ENCODE measurements at regions not wholly inside any gene's neighbourhood (a gene's known extent, or its start where the extent isn't known, plus 50 kb on each side); places are given as distances from the start of the nearest gene placed in this dataset.

- TF ChIP-seq, protein P1, sequence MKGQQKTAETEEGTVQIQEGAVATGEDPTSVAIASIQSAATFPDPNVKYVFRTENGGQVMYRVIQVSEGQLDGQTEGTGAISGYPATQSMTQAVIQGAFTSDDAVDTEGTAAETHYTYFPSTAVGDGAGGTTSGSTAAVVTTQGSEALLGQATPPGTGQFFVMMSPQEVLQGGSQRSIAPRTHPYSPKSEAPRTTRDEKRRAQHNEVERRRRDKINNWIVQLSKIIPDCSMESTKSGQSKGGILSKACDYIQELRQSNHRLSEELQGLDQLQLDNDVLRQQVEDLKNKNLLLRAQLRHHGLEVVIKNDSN (IDR thresholded peaks at IDR 0.05): no peak
- TF ChIP-seq EGR1 (IDR thresholded peaks at IDR 0.05): no peak
Observed at GRCh38 chr1:82478916-82479315, 678.2 kb downstream of the ADGRL2 start.

GRCh38 chr1:82472489-82473131 is 671.9 kb downstream of the ADGRL2 start:
- TF ChIP-seq NFIC (IDR thresholded peaks at IDR 0.05) (no peak), CEBPB (IDR thresholded peaks at IDR 0.05) (no peak), YY1 (IDR thresholded peaks at IDR 0.05; ENCODE audit: low read depth) (no peak), REST (IDR thresholded peaks at IDR 0.05; ENCODE audit: low read depth) (no peak), MAX (IDR thresholded peaks at IDR 0.05) (no peak), ZBTB7A (IDR thresholded peaks at IDR 0.05; ENCODE audit: low read depth) (no peak), TCF12 (IDR thresholded peaks at IDR 0.05; ENCODE audit: low read depth) (no peak), TAF1 (IDR thresholded peaks at IDR 0.05; ENCODE audit: low read depth) (no peak), RAD21 (IDR thresholded peaks at IDR 0.05; ENCODE audit: low read depth) (no peak), TEAD4 (IDR thresholded peaks at IDR 0.05) (no peak), EP300 (IDR thresholded peaks at IDR 0.05; ENCODE audit: borderline replicate concordance) (no peak), FOXM1 (IDR thresholded peaks at IDR 0.05; ENCODE audit: borderline replicate concordance, low read depth) (no peak), CREB1 (IDR thresholded peaks at IDR 0.05; ENCODE audit: low read depth) (no peak), EGR1 (IDR thresholded peaks at IDR 0.05) (no peak)

DNA sequence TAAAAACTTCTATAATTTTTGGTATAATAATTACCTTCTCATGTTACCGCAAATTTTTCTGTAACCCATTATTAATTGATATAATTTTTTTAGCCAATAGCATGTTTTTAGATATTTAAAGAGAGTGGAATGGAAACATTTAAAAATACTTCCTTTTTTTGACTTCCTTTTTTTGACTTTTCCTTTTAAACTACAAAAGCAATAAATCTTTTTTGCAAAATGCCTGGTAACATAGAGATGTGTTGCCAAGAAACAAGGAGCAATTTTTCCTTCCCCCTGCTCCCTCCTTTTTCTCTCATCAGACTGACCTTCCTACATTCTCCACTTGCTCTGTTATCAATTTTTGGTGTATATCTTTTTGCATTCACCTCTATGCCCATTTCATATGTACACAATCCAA is 666.2 kb downstream of the ADGRL2 start:
- TF ChIP-seq TEAD4 (IDR thresholded peaks at IDR 0.05) (no peak), TAF1 (IDR thresholded peaks at IDR 0.05; ENCODE audit: low read depth) (no peak), EGR1 (IDR thresholded peaks at IDR 0.05) (no peak), TCF12 (IDR thresholded peaks at IDR 0.05; ENCODE audit: low read depth) (no peak), CREB1 (IDR thresholded peaks at IDR 0.05; ENCODE audit: low read depth) (no peak), NFIC (IDR thresholded peaks at IDR 0.05) (no peak), FOXM1 (IDR thresholded peaks at IDR 0.05; ENCODE audit: borderline replicate concordance, low read depth) (no peak), RAD21 (IDR thresholded peaks at IDR 0.05; ENCODE audit: low read depth) (no peak), CEBPB (IDR thresholded peaks at IDR 0.05) (no peak), MAX (IDR thresholded peaks at IDR 0.05) (no peak), ZBTB7A (IDR thresholded peaks at IDR 0.05; ENCODE audit: low read depth) (no peak), YY1 (IDR thresholded peaks at IDR 0.05; ENCODE audit: low read depth) (no peak), EP300 (IDR thresholded peaks at IDR 0.05; ENCODE audit: borderline replicate concordance) (no peak), REST (IDR thresholded peaks at IDR 0.05; ENCODE audit: low read depth) (no peak)
- TF ChIP-seq, protein P1 (IDR thresholded peaks at IDR 0.05): no peak

- TF ChIP-seq CREB1 (IDR thresholded peaks at IDR 0.05; ENCODE audit: low read depth): no peak
- no peak for TF ChIP-seq TCF12 (IDR thresholded peaks at IDR 0.05; ENCODE audit: low read depth)
- no peak for TF ChIP-seq TAF1 (IDR thresholded peaks at IDR 0.05; ENCODE audit: low read depth)
- no peak for TF ChIP-seq REST (IDR thresholded peaks at IDR 0.05; ENCODE audit: low read depth)
- TF ChIP-seq, protein P1 (IDR thresholded peaks at IDR 0.05): no peak
- no peak for TF ChIP-seq EGR1 (IDR thresholded peaks at IDR 0.05)
- TF ChIP-seq EP300 (IDR thresholded peaks at IDR 0.05; ENCODE audit: borderline replicate concordance): no peak
- no peak for TF ChIP-seq ZBTB7A (IDR thresholded peaks at IDR 0.05; ENCODE audit: low read depth)
- no peak for TF ChIP-seq YY1 (IDR thresholded peaks at IDR 0.05; ENCODE audit: low read depth)
- no peak for TF ChIP-seq MAX (IDR thresholded peaks at IDR 0.05)
- TF ChIP-seq NFIC (IDR thresholded peaks at IDR 0.05): no peak
- TF ChIP-seq RAD21 (IDR thresholded peaks at IDR 0.05; ENCODE audit: low read depth): no peak
- no peak for TF ChIP-seq CEBPB (IDR thresholded peaks at IDR 0.05)
- TF ChIP-seq FOXM1 (IDR thresholded peaks at IDR 0.05; ENCODE audit: borderline replicate concordance, low read depth): no peak
- no peak for TF ChIP-seq TEAD4 (IDR thresholded peaks at IDR 0.05)
Observed at GRCh38 chr1:82466416-82466815, 665.7 kb downstream of the ADGRL2 start.

Data from Ishikawa (cell line).